ENCODE measurements at regions not wholly inside any gene's neighbourhood (a gene's known extent, or its start where the extent isn't known, plus 50 kb on each side); places are given as distances from the start of the nearest gene placed in this dataset.

DNA sequence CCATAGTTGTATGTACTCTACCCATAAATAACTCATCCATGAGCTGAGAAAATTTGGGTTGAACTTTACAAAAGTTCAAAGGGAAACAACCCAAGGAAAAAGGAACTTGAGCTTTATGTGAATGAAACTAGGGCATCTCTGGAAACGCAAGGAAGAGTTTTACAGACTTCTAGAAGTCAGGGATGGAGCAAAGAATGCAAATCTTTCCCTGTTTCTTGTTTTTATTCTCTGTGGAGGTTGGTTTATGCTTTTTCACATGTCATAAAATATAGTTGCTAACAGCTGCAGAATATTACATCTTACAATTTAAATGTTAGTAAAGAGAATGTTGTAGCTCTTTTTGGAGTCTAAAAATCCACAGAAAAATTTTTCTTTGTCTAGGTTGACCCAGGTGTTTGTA is 754.1 kb downstream of the PCDH7 start:
- TF ChIP-seq, protein P1, sequence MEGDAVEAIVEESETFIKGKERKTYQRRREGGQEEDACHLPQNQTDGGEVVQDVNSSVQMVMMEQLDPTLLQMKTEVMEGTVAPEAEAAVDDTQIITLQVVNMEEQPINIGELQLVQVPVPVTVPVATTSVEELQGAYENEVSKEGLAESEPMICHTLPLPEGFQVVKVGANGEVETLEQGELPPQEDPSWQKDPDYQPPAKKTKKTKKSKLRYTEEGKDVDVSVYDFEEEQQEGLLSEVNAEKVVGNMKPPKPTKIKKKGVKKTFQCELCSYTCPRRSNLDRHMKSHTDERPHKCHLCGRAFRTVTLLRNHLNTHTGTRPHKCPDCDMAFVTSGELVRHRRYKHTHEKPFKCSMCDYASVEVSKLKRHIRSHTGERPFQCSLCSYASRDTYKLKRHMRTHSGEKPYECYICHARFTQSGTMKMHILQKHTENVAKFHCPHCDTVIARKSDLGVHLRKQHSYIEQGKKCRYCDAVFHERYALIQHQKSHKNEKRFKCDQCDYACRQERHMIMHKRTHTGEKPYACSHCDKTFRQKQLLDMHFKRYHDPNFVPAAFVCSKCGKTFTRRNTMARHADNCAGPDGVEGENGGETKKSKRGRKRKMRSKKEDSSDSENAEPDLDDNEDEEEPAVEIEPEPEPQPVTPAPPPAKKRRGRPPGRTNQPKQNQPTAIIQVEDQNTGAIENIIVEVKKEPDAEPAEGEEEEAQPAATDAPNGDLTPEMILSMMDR (IDR thresholded peaks at IDR 0.05) = no peak
- no peak for TF ChIP-seq POLR2AphosphoS5 (IDR thresholded peaks at IDR 0.05; ENCODE audit: low read depth, low read length)

All from Panc1 (cell line).